Muscle layer of duodenum (tissue), 2 donors: ENCODE measurements at regions not wholly inside any gene's neighbourhood (a gene's known extent, or its start where the extent isn't known, plus 50 kb on each side); places are given as distances from the start of the nearest gene placed in this dataset.

Source experiments
- H3K27ac ChIP-seq: one replicate; pipeline ENCODE4 v1.7.0; 2013; ENCODE audit warnings: mild to moderate bottlenecking, low read length
- H3K27me3 ChIP-seq: one replicate; pipeline ENCODE4 v1.7.0; 2013; ENCODE audit warnings: low read depth, mild to moderate bottlenecking, control low read depth, low read length
- H3K36me3 ChIP-seq, 2 donors: one replicate each; pipeline ENCODE4 v1.7.0; 2013; ENCODE audit warnings: low read length in 2 of 2, control low read depth in 1 of 2, mild to moderate bottlenecking in 1 of 2; ENCODE audit not compliant: insufficient read depth in 2 of 2, control insufficient read depth in 1 of 2
- H3K4me1 ChIP-seq, 2 donors: one replicate each; pipeline ENCODE4 v1.7.0; 2013; ENCODE audit warnings: low read length in 2 of 2, mild to moderate bottlenecking in 2 of 2, control low read depth in 1 of 2, moderate library complexity in 1 of 2; ENCODE audit not compliant: insufficient read depth in 2 of 2, control insufficient read depth in 1 of 2
- H3K4me3 ChIP-seq, 2 donors: one replicate each; pipeline ENCODE4 v1.7.0; 2013; ENCODE audit warnings: low read length in 2 of 2, low read depth in 1 of 2, mild to moderate bottlenecking in 1 of 2
- H3K9me3 ChIP-seq, 2 donors: one replicate each; pipeline ENCODE4 v1.7.0; 2013; ENCODE audit warnings: low read length in 2 of 2, control low read depth in 1 of 2, mild to moderate bottlenecking in 1 of 2; ENCODE audit not compliant: control insufficient read depth in 1 of 2
- donor health status: healthy.

- Histone ChIP-seq H3K36me3 (no peaks in the 10 kb centered on the region), H3K9me3 (no peaks in the 10 kb centered on the region), H3K27me3 (no peaks in the 10 kb centered on the region), H3K27ac (no peak overlapping the region), H3K4me3 (no peak overlapping the region), H3K4me1 (peaks cover 0 to 7% of the 10 kb centered on the region in 2 donors)
Observed at GRCh38 chr4:99712099-99712498, 54.5 kb upstream of the C4orf54 start.

DNA sequence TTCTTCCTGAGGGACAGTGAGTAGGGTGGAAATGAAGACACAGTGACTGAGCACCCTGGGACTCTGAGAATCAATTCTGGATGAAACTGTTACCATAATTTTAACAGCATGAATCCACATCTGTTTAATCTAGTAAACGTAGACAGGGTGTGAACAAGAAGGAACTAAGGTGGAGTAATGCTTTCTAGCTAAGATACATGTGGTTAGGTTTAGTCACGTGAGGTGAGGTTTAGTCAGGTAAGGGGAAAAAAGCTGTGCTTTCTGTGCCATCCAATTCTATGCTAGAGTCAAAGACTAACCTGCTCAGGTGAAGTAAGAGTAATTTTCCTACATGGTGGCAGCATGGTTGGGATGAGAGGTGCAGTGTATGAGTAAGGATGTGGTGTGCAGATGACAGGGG, 54.0 kb upstream of the C4orf54 start:
- no peaks in the 10 kb centered on the region for H3K9me3 ChIP-seq
- H3K4me3 ChIP-seq: no peak overlapping the region
- no peaks in the 10 kb centered on the region for H3K36me3 ChIP-seq
- no peaks in the 10 kb centered on the region for H3K27me3 ChIP-seq
- peaks cover 0 to 3% of the 10 kb centered on the region in 2 donors for H3K4me1 ChIP-seq
- H3K27ac ChIP-seq: no peak overlapping the region

GRCh38 chr4:99710681-99711345, 53.2 kb upstream of the C4orf54 start:
- H3K4me1 ChIP-seq: no peaks in the 10 kb centered on the region
- H3K4me3 ChIP-seq: no peak overlapping the region
- no peaks in the 10 kb centered on the region for H3K9me3 ChIP-seq
- no peaks in the 10 kb centered on the region for H3K36me3 ChIP-seq
- no peaks in the 10 kb centered on the region for H3K27me3 ChIP-seq
- H3K27ac ChIP-seq: no peak overlapping the region

- H3K4me3 ChIP-seq: no peak overlapping the region
- H3K27ac ChIP-seq: no peak overlapping the region
Observed at GRCh38 chr4:99710020-99710419, 52.4 kb upstream of the C4orf54 start.

GRCh38 chr4:99708551-99708950, 50.9 kb upstream of the C4orf54 start:
- Histone ChIP-seq H3K9me3 (no peaks in the 10 kb centered on the region), H3K4me1 (no peaks in the 10 kb centered on the region), H3K4me3 (no peak overlapping the region), H3K36me3 (no peaks in the 10 kb centered on the region), H3K27me3 (no peaks in the 10 kb centered on the region), H3K27ac (no peak overlapping the region)

More at GRCh38 chr4:99710020-99710419, 52.4 kb upstream of the C4orf54 start:
- Histone ChIP-seq H3K4me1 (no peaks in the 10 kb centered on the region), H3K9me3 (no peaks in the 10 kb centered on the region), H3K36me3 (no peaks in the 10 kb centered on the region), H3K27me3 (no peaks in the 10 kb centered on the region)
